IMR-90 (cell line): ENCODE measurements at regions not wholly inside any gene's neighbourhood (a gene's known extent, or its start where the extent isn't known, plus 50 kb on each side); places are given as distances from the start of the nearest gene placed in this dataset.

ENCODE experiments used
- ATAC-seq: fragments of 200-7000 bp; cut with Tn5 transposase; 2 replicates; pipeline ENCODE4 v1.9.1; 2020; ENCODE audit warnings: low read depth, mild to moderate bottlenecking, moderate library complexity
- BruUV-seq: library from RNA; stranded (reverse); fragments of 400-500 nt; replicated peaks from 2 replicates; lab custom pipeline; 2021; lab: Mats Ljungman, UMichigan
- CTCF ChIA-PET: fragments of 300-600 bp; formaldehyde crosslinking; extraction: SDS; loops from one replicate; lab custom pipeline; 2021; ENCODE audit warnings: antibody characterized with exemption; lab: Yijun Ruan, JAX
- POLR2A ChIA-PET: fragments of 300-600 bp; sonication (Branson Sonifier 250); formaldehyde crosslinking; loops from one replicate; lab custom pipeline; 2022; ENCODE audit warnings: antibody characterized with exemption; ENCODE audit not compliant: unreplicated experiment; lab: Charles Lee
- DNase-seq: peaks from one replicate; pipeline ENCODE4 v3.0.0; 2013
- H2AFZ ChIP-seq: replicated peaks from 2 replicates; pipeline ENCODE3; 2013; ENCODE audit warnings: low read length, mild to moderate bottlenecking; ENCODE audit not compliant: poor library complexity
- H2AK5ac ChIP-seq: 2 replicates; pipeline ENCODE4 v1.6.1; 2013; ENCODE audit warnings: low read depth, low read length, inconsistent platforms
- H2AK9ac ChIP-seq: replicated peaks from 2 replicates; pipeline ENCODE3; 2013; ENCODE audit warnings: mild to moderate bottlenecking, low read depth, low read length, moderate library complexity; ENCODE audit not compliant: poor library complexity
- H2BK120ac ChIP-seq: 2 replicates; pipeline ENCODE4 v1.6.1; 2013; ENCODE audit warnings: low read depth, low read length, inconsistent platforms
- H2BK15ac ChIP-seq: 3 replicates; pipeline ENCODE4 v1.6.1; 2013; ENCODE audit warnings: low read depth, low read length, inconsistent platforms
- H2BK20ac ChIP-seq: 2 replicates; pipeline ENCODE4 v1.6.1; 2013; ENCODE audit warnings: low read depth, mild to moderate bottlenecking, inconsistent platforms, low read length, moderate library complexity
- H2BK5ac ChIP-seq: 2 replicates; pipeline ENCODE4 v1.6.1; 2013; ENCODE audit warnings: mild to moderate bottlenecking, low read depth, low read length, inconsistent platforms; ENCODE audit not compliant: poor library complexity, severe bottlenecking
- H3K14ac ChIP-seq: replicated peaks from 2 replicates; pipeline ENCODE4 v1.6.1; 2013; ENCODE audit warnings: low read depth, low read length, inconsistent platforms
- H3K18ac ChIP-seq: 2 replicates; pipeline ENCODE4 v1.6.1; 2013; ENCODE audit warnings: low read depth, low read length, control low read depth
- H3K23ac ChIP-seq: 2 replicates; pipeline ENCODE4 v1.6.1; 2013; ENCODE audit warnings: low read depth, low read length, inconsistent platforms
- H3K27ac ChIP-seq: 2 replicates; pipeline ENCODE4 v1.5.1; 2013; ENCODE audit warnings: mild to moderate bottlenecking, control low read depth, low read length; ENCODE audit not compliant: insufficient read depth
- H3K27me3 ChIP-seq: 2 replicates; pipeline ENCODE4 v1.6.1; 2013; ENCODE audit warnings: low read length; ENCODE audit not compliant: control insufficient read depth, insufficient read depth
- H3K36me3 ChIP-seq: 2 replicates; pipeline ENCODE4 v1.6.1; 2013; ENCODE audit warnings: low read length, mixed read lengths; ENCODE audit not compliant: control insufficient read depth, insufficient read depth
- H3K4ac ChIP-seq: 2 replicates; pipeline ENCODE4 v1.6.1; 2013; ENCODE audit warnings: low read depth, low read length, inconsistent platforms
- H3K4me1 ChIP-seq: 2 replicates; pipeline ENCODE4 v1.6.1; 2013; ENCODE audit warnings: low read length, mixed read lengths; ENCODE audit not compliant: control insufficient read depth, insufficient read depth
- H3K4me2 ChIP-seq: 2 replicates; pipeline ENCODE4 v1.6.1; 2013; ENCODE audit warnings: low read depth, mild to moderate bottlenecking, control low read depth, low read length, moderate library complexity
- H3K4me3 ChIP-seq: 2 replicates; pipeline ENCODE4 v1.5.1; 2013; ENCODE audit warnings: low read depth, mild to moderate bottlenecking, control low read depth, low read length, moderate library complexity; ENCODE audit not compliant: insufficient read depth
- H3K56ac ChIP-seq: 2 replicates; pipeline ENCODE4 v1.6.1; 2013; ENCODE audit warnings: low read length, inconsistent platforms; ENCODE audit not compliant: insufficient read depth; ENCODE audit errors: extremely low read depth
- H3K79me1 ChIP-seq, 2 experiments: 2 replicates each; pipeline ENCODE4 v1.6.1; 2013; ENCODE audit warnings: low read length in 2 of 2, inconsistent platforms in 1 of 2, low read depth in 1 of 2
- H3K9ac ChIP-seq: 2 replicates; pipeline ENCODE4 v1.6.1; 2013; ENCODE audit warnings: low read depth, low read length, control low read depth
- H3K9me1 ChIP-seq: 2 replicates; pipeline ENCODE4 v1.6.1; 2013; ENCODE audit warnings: low read length, inconsistent platforms; ENCODE audit not compliant: insufficient read depth
- H3K9me3 ChIP-seq: 2 replicates; pipeline ENCODE4 v1.6.1; 2013; ENCODE audit warnings: low read length; ENCODE audit not compliant: control insufficient read depth, insufficient read depth
- H4K20me1 ChIP-seq: 2 replicates; pipeline ENCODE4 v1.6.1; 2013; ENCODE audit warnings: low read length, inconsistent platforms; ENCODE audit not compliant: insufficient read depth
- H4K5ac ChIP-seq: 2 replicates; pipeline ENCODE4 v1.6.1; 2013; ENCODE audit warnings: mild to moderate bottlenecking, low read depth, low read length, control low read depth
- H4K8ac ChIP-seq, 2 experiments: 2 replicates each; pipeline ENCODE4 v1.6.1; 2013; ENCODE audit warnings: low read depth in 2 of 2, low read length in 2 of 2, control low read depth in 1 of 2, inconsistent platforms in 1 of 2
- H4K91ac ChIP-seq: 2 replicates; pipeline ENCODE4 v1.6.1; 2013; ENCODE audit warnings: low read depth, low read length, inconsistent platforms; ENCODE audit not compliant: insufficient read depth
- BHLHE40 ChIP-seq: fragments of 150-350 bp; IDR thresholded peaks from 2 replicates; pipeline ENCODE4 v1.6.1; 2016; ENCODE audit warnings: mild to moderate bottlenecking, low read depth, low read length
- CEBPB ChIP-seq: IDR thresholded peaks from 2 replicates; pipeline ENCODE4 v1.6.1; 2012; ENCODE audit warnings: low read depth, low read length, improper control_type of control experiment
- CHD1 ChIP-seq: IDR thresholded peaks from 2 replicates; pipeline ENCODE4 v1.6.1; 2012; ENCODE audit warnings: low read depth, low read length, improper control_type of control experiment
- CTCF ChIP-seq: conservative IDR thresholded peaks from 2 replicates; pipeline ENCODE4 v1.5.1; 2012; ENCODE audit warnings: mild to moderate bottlenecking, low read depth, low read length, improper control_type of control experiment
- FOS ChIP-seq: fragments of 150-350 bp; IDR thresholded peaks from 2 replicates; pipeline ENCODE4 v1.6.1; 2016; ENCODE audit warnings: low read depth, low read length
- MAFK ChIP-seq: IDR thresholded peaks from 2 replicates; pipeline ENCODE4 v1.6.1; 2012; ENCODE audit warnings: low read depth, low read length, improper control_type of control experiment
- MAZ ChIP-seq: IDR thresholded peaks from 2 replicates; pipeline ENCODE4 v1.6.1; 2012; ENCODE audit warnings: low read depth, mild to moderate bottlenecking, low read length, improper control_type of control experiment, moderate library complexity, borderline replicate concordance
- MXI1 ChIP-seq: IDR thresholded peaks from 2 replicates; pipeline ENCODE4 v1.6.1; 2012; ENCODE audit warnings: low read depth, mild to moderate bottlenecking, low read length, moderate library complexity, borderline replicate concordance
- NFE2L2 ChIP-seq: fragments of 150-350 bp; IDR thresholded peaks from 2 replicates; pipeline ENCODE4 v1.6.1; 2016; ENCODE audit warnings: low read depth, mild to moderate bottlenecking, low read length
- POLR2A ChIP-seq: IDR thresholded peaks from 2 replicates; pipeline ENCODE4 v1.6.1; 2012; ENCODE audit warnings: mild to moderate bottlenecking, low read depth, low read length
- RAD21 ChIP-seq: IDR thresholded peaks from 2 replicates; pipeline ENCODE4 v1.6.1; 2012; ENCODE audit warnings: low read length, improper control_type of control experiment
- RCOR1 ChIP-seq: IDR thresholded peaks from 2 replicates; pipeline ENCODE4 v1.6.1; 2012; ENCODE audit warnings: mild to moderate bottlenecking, low read length, improper control_type of control experiment; ENCODE audit not compliant: insufficient replicate concordance
- RFX5 ChIP-seq: IDR thresholded peaks from 2 replicates; pipeline ENCODE4 v1.8.0; 2012; ENCODE audit warnings: low read depth, mild to moderate bottlenecking, low read length, moderate library complexity
- SMC3 ChIP-seq: fragments of 150-350 bp; IDR thresholded peaks from 2 replicates; pipeline ENCODE4 v1.6.1; 2016; ENCODE audit warnings: low read depth, mild to moderate bottlenecking, antibody characterized with exemption, low read length, moderate library complexity
- USF2 ChIP-seq: fragments of 150-350 bp; IDR thresholded peaks from 2 replicates; pipeline ENCODE4 v1.6.1; 2017; ENCODE audit warnings: mild to moderate bottlenecking, antibody characterized with exemption, low read length, low read depth
- WGBS, 2 experiments: methylation state at CpG; one replicate each; pipeline versions ENCODE4 v1.1.5 to v1.1.7; 2013; ENCODE audit warnings: missing lambda C conversion rate in 2 of 2; ENCODE audit not compliant: insufficient read length in 1 of 2; ENCODE audit errors: extremely low coverage in 2 of 2; 5-methylcytosine and 5-hydroxymethylcytosine counted together
- dilution Hi-C: fragments of 300-500 bp; cut with HindIII; formaldehyde crosslinking; loops from one replicate; pipeline ENCODE4 v1.14.3; 2018; ENCODE audit warnings: low sequenced_read_pairs; ENCODE audit not compliant: unreplicated experiment
- in situ Hi-C: fragments of 300-500 bp; cut with MboI; formaldehyde crosslinking; loops from 3 replicates; pipeline ENCODE4 v1.14.3; 2019; ENCODE audit warnings: low sequenced_read_pairs, inconsistent platforms, mixed read lengths
- intact Hi-C: fragments of 100-400 bp; cut with micrococcal nuclease; formaldehyde crosslinking; loops from 2 replicates; pipeline ENCODE4 v1.10.0; 2022
- TF ChIP-seq, protein P1 (sequence below): fragments of 150-350 bp; IDR thresholded peaks from 2 replicates; pipeline ENCODE4 v1.6.1; 2016; ENCODE audit warnings: low read depth, mild to moderate bottlenecking, low read length, moderate library complexity, borderline replicate concordance

GRCh38 chr5:30663536-30663935 lies 530.0 kb upstream of the CDH6 start:
- Histone ChIP-seq H3K4me1 (no peaks in the 10 kb centered on the region), H2BK120ac (no peak overlapping the region), H3K27me3 (no peaks in the 10 kb centered on the region), H4K8ac (no peak overlapping the region), H3K4me2 (no peak overlapping the region), H3K56ac (no peak overlapping the region), H3K4me3 (no peak overlapping the region), H2AK5ac (no peak overlapping the region), H2AK9ac (no peak overlapping the region), H2BK15ac (no peak overlapping the region), H3K27ac (no peak overlapping the region), H4K5ac (no peak overlapping the region), H3K18ac (no peak overlapping the region), H2BK5ac (no peak overlapping the region), H3K9ac (no peak overlapping the region), H2AFZ (no peak overlapping the region), H3K79me1 (no peaks in the 10 kb centered on the region), H3K9me1 (no peaks in the 10 kb centered on the region), H3K23ac (no peak overlapping the region), H3K4ac (no peak overlapping the region), H4K91ac (no peak overlapping the region), H3K36me3 (no peaks in the 10 kb centered on the region), H4K20me1 (no peaks in the 10 kb centered on the region), H3K14ac (no peak overlapping the region), H3K9me3 (no peaks in the 10 kb centered on the region), H2BK20ac (no peak overlapping the region)
- TF ChIP-seq USF2 (no peak), RAD21 (no peak), MXI1 (no peak), CTCF (no peak), MAFK (no peak), SMC3 (no peak), RFX5 (no peak), POLR2A (no peak), CHD1 (no peak), BHLHE40 (no peak), FOS (no peak), RCOR1 (no peak), MAZ (no peak), CEBPB (no peak), NFE2L2 (no peak)
- TF ChIP-seq, protein P1, sequence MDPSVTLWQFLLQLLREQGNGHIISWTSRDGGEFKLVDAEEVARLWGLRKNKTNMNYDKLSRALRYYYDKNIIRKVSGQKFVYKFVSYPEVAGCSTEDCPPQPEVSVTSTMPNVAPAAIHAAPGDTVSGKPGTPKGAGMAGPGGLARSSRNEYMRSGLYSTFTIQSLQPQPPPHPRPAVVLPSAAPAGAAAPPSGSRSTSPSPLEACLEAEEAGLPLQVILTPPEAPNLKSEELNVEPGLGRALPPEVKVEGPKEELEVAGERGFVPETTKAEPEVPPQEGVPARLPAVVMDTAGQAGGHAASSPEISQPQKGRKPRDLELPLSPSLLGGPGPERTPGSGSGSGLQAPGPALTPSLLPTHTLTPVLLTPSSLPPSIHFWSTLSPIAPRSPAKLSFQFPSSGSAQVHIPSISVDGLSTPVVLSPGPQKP, result no peak
- dilution Hi-C loops (no loop called here), intact Hi-C loops (no loop called here), in situ Hi-C loops (no loop called here)
- ATAC-seq, result no peak
- WGBS, 2 experiments, result 100% methylated on average over 1 of the region's 2 CpGs; no CpG with 5 or more reads in 1 of the 2 experiments
- CTCF ChIA-PET, result no interaction called here
- POLR2A ChIA-PET, result no interaction called here
- no peak for DNase-seq
- no TSS peak for BruUV-seq
